Non-pigmented ciliary epithelial cell (primary cell): ENCODE measurements at regions not wholly inside any gene's neighbourhood (a gene's known extent, or its start where the extent isn't known, plus 50 kb on each side); places are given as distances from the start of the nearest gene placed in this dataset.
A peak's percentile ranks its signal among the peaks of the same experiment; 100 is the strongest.

Source experiments
- DNase-seq: peaks from one replicate; pipeline ENCODE4 v3.0.0-alpha.2; 2010; ENCODE audit warnings: low read depth

GRCh38 chr5:163622799-163623198, 117.4 kb downstream of the MAT2B start:
- DNase-seq = no peak

GRCh38 chr5:163623524-163623923, 118.1 kb downstream of the MAT2B start:
- DNase-seq = no peak

- DNase-seq = no peak
Observed at GRCh38 chr5:163623986-163624385, 118.6 kb downstream of the MAT2B start.

GRCh38 chr5:163624431-163624830, 119.0 kb downstream of the MAT2B start:
- DNase-seq = no peak

GRCh38 chr5:163626904-163627434, 121.5 kb downstream of the MAT2B start:
- no peak for DNase-seq

- no peak for DNase-seq
Observed at GRCh38 chr5:163631856-163632255, 126.4 kb downstream of the MAT2B start.

- DNase-seq = no peak
Observed at GRCh38 chr5:163633926-163634460, 128.6 kb downstream of the MAT2B start.

GRCh38 chr5:163635631-163636030, 130.2 kb downstream of the MAT2B start:
- no peak for DNase-seq

- no peak for DNase-seq
Observed at GRCh38 chr5:163642904-163643303, 137.5 kb downstream of the MAT2B start.

- DNase-seq = no peak
Observed at GRCh38 chr5:163645421-163646416, 140.3 kb downstream of the MAT2B start.

GRCh38 chr5:163649514-163649913, 144.1 kb downstream of the MAT2B start:
- DNase-seq = no peak

GRCh38 chr5:163653526-163653925, 148.1 kb downstream of the MAT2B start:
- DNase-seq = no peak

GRCh38 chr5:163658702-163659567, 153.5 kb downstream of the MAT2B start:
- no peak for DNase-seq

- no peak for DNase-seq
Observed at GRCh38 chr5:163659568-163659902, 154.1 kb downstream of the MAT2B start.

GRCh38 chr5:163660486-163660885, 155.1 kb downstream of the MAT2B start:
- no peak for DNase-seq

GRCh38 chr5:163661360-163661759, 155.9 kb downstream of the MAT2B start:
- no peak for DNase-seq

- DNase-seq = no peak
Observed at GRCh38 chr5:163670036-163670435, 164.6 kb downstream of the MAT2B start.

- DNase-seq = no peak
Observed at GRCh38 chr5:163677092-163677491, 171.7 kb downstream of the MAT2B start.

- no peak for DNase-seq
Observed at GRCh38 chr5:163682234-163682633, 176.8 kb downstream of the MAT2B start.

GRCh38 chr5:163687414-163687813, 182.0 kb downstream of the MAT2B start:
- DNase-seq = no peak

- DNase-seq = no peak
Observed at GRCh38 chr5:163692091-163692490, 186.7 kb downstream of the MAT2B start.

- DNase-seq = peak; percentile 60
Observed at GRCh38 chr5:163695830-163696578, 190.6 kb downstream of the MAT2B start.
